ENCODE measurements at regions not wholly inside any gene's neighbourhood (a gene's known extent, or its start where the extent isn't known, plus 50 kb on each side); places are given as distances from the start of the nearest gene placed in this dataset.

DNA sequence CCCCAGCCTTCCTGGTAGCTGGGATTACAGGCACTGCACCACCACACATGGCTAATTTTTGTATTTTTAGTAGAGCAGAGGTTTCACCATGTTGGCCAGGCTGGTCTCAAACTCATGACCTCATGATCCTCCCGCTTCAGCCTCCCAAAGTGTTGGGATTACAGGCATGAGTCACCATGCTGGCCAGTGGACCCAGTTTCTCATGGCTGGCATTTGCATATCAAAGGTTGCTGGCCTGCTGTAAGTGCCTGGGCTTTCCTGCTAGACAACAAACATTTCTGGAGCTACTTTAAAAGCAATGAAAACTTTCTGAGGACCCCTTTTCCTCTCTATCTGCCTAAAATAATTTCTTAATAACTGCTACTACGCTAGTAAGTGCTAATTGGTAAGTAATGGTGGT is 228.2 kb downstream of the PCDH10 start:
- no peak for DNase-seq (ENCODE audit: low read depth)
- no peak for TF ChIP-seq CTCF (conservative IDR thresholded peaks at IDR 0.05; ENCODE audit: low read depth, low read length)

GRCh38 chr4:133372699-133373098 is 223.6 kb downstream of the PCDH10 start:
- TF ChIP-seq CTCF (conservative IDR thresholded peaks at IDR 0.05; ENCODE audit: low read depth, low read length): no peak
- no peak overlapping the region for H3K4me3 ChIP-seq (ENCODE audit: low read depth, low read length)
- DNase-seq (ENCODE audit: low read depth): no peak

More for the DNA sequence above, 228.2 kb downstream of the PCDH10 start:
- H3K4me3 ChIP-seq (ENCODE audit: low read depth, low read length): no peak overlapping the region

GRCh38 chr4:133355633-133356032 is 206.5 kb downstream of the PCDH10 start:
- H3K4me3 ChIP-seq (ENCODE audit: low read depth, low read length): no peak overlapping the region
- peak; percentile 2 for DNase-seq (ENCODE audit: low read depth)
- TF ChIP-seq CTCF (conservative IDR thresholded peaks at IDR 0.05; ENCODE audit: low read depth, low read length): no peak

DNA sequence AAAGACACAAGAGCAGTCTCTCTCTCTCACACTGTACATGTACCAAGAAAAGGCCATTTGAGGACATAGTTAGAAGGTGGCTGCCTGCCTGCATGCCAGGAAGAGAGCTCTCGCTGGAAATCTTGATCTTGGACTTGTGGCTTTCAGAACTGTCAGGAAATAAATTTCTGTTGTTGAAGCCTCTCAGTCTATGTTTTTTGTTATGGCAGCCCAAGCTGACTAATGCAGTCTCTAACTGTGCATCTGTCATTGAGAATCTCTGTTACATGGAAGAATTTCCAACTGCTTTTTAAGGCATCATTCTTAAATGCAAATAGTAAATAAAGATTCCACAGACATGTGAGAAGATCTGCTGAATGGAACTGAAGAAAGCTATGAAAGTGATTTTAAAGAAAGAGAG is 198.3 kb downstream of the PCDH10 start:
- no peak for DNase-seq (ENCODE audit: low read depth)
- no peak overlapping the region for H3K4me3 ChIP-seq (ENCODE audit: low read depth, low read length)
- no peak for TF ChIP-seq CTCF (conservative IDR thresholded peaks at IDR 0.05; ENCODE audit: low read depth, low read length)

- no peak for DNase-seq (ENCODE audit: low read depth)
- H3K4me3 ChIP-seq (ENCODE audit: low read depth, low read length): no peak overlapping the region
- TF ChIP-seq CTCF (conservative IDR thresholded peaks at IDR 0.05; ENCODE audit: low read depth, low read length): no peak
Observed at GRCh38 chr4:133324491-133324890, 175.4 kb downstream of the PCDH10 start.

GRCh38 chr4:133323670-133324069 is 174.6 kb downstream of the PCDH10 start:
- H3K4me3 ChIP-seq (ENCODE audit: low read depth, low read length): no peak overlapping the region
- no peak for TF ChIP-seq CTCF (conservative IDR thresholded peaks at IDR 0.05; ENCODE audit: low read depth, low read length)
- no peak for DNase-seq (ENCODE audit: low read depth)

DNA sequence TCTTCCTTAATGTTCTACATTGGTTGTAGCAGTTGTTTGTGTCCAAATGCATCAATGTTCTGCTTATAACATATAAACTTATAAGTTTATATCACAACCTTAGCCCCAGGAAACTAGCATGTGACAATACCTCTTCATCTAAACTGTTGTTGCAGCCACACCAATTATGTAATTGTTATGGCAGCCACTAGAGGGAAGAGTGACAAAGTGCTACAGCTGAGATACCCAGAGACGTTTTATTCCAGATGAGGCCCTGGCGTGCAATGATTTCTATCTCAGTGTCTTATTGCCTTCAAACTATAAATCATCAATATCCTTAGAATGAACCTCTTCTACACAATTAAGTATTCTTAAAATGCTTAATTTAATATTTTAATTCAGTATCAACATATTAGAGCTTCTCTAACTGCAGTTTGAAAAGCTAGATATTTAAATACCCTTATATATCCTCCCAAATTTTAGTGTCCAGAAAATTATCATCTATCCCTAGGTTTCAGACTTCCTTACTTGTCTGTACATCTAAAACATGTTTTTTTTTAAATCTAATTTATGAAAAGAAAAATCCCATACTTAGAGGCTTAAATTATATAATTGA is 171.6 kb downstream of the PCDH10 start:
- peak; percentile 74 for TF ChIP-seq CTCF (conservative IDR thresholded peaks at IDR 0.05; ENCODE audit: low read depth, low read length)
- peak; percentile 65 for DNase-seq (ENCODE audit: low read depth)
- no peak overlapping the region for H3K4me3 ChIP-seq (ENCODE audit: low read depth, low read length)

Measured in choroid plexus epithelial cell (primary cell).